ENCODE measurements at regions not wholly inside any gene's neighbourhood (a gene's known extent, or its start where the extent isn't known, plus 50 kb on each side); places are given as distances from the start of the nearest gene placed in this dataset.

- TF ChIP-seq, protein P1, sequence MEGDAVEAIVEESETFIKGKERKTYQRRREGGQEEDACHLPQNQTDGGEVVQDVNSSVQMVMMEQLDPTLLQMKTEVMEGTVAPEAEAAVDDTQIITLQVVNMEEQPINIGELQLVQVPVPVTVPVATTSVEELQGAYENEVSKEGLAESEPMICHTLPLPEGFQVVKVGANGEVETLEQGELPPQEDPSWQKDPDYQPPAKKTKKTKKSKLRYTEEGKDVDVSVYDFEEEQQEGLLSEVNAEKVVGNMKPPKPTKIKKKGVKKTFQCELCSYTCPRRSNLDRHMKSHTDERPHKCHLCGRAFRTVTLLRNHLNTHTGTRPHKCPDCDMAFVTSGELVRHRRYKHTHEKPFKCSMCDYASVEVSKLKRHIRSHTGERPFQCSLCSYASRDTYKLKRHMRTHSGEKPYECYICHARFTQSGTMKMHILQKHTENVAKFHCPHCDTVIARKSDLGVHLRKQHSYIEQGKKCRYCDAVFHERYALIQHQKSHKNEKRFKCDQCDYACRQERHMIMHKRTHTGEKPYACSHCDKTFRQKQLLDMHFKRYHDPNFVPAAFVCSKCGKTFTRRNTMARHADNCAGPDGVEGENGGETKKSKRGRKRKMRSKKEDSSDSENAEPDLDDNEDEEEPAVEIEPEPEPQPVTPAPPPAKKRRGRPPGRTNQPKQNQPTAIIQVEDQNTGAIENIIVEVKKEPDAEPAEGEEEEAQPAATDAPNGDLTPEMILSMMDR (IDR thresholded peaks at IDR 0.05), result no peak
- TF ChIP-seq POLR2A (IDR thresholded peaks at IDR 0.05), result no peak
These were observed 356.3 kb downstream of the PLPP3 start for GRCh38 chr1:56222914-56223540.
